ENCODE measurements at regions not wholly inside any gene's neighbourhood (a gene's known extent, or its start where the extent isn't known, plus 50 kb on each side); places are given as distances from the start of the nearest gene placed in this dataset.
"Not testable (repeated sequence)": the region's sequence is repeated elsewhere in the genome, so short reads cannot be mapped to it uniquely, and the experiment has no call there.

- no peak for DNase-seq
Observed at GRCh38 chr3:34394978-34395748, 596.7 kb downstream of the PDCD6IP start.

GRCh38 chr3:34396288-34396687 is 597.9 kb downstream of the PDCD6IP start:
- DNase-seq = peak; percentile 72 to 91 (median 84)

GRCh38 chr3:34396956-34397355 is 598.5 kb downstream of the PDCD6IP start:
- DNase-seq = peak; percentile 17 to 70 (median 56)

- DNase-seq = peak in 2 of 4 experiments; percentile 36 to 39
Observed at GRCh38 chr3:34399401-34399800, 601.0 kb downstream of the PDCD6IP start.

- DNase-seq = no peak
Observed at GRCh38 chr3:34405159-34405558, 606.7 kb downstream of the PDCD6IP start.

- DNase-seq = no peak
Observed at GRCh38 chr3:34407281-34407680, 608.9 kb downstream of the PDCD6IP start.

GRCh38 chr3:34408088-34408487 is 609.7 kb downstream of the PDCD6IP start:
- DNase-seq = no peak

- no peak for DNase-seq
Observed at GRCh38 chr3:34411596-34411995, 613.2 kb downstream of the PDCD6IP start.

GRCh38 chr3:34419801-34420200 is 621.4 kb downstream of the PDCD6IP start:
- no peak for DNase-seq

- no peak for DNase-seq
Observed at GRCh38 chr3:34421762-34422161, 623.3 kb downstream of the PDCD6IP start.

- no peak for DNase-seq
Observed at GRCh38 chr3:34439796-34440195, 641.4 kb downstream of the PDCD6IP start.

- no peak for DNase-seq
Observed at GRCh38 chr3:34444137-34444536, 645.7 kb downstream of the PDCD6IP start.

GRCh38 chr3:34449305-34449704 is 650.9 kb downstream of the PDCD6IP start:
- peak in 1 of 4 experiments; percentile 1 for DNase-seq

GRCh38 chr3:34463414-34463813 is 665.0 kb downstream of the PDCD6IP start:
- no peak for DNase-seq

GRCh38 chr3:34464646-34465045 is 666.2 kb downstream of the PDCD6IP start:
- DNase-seq = no peak

- no peak for DNase-seq
Observed at GRCh38 chr3:34475851-34476250, 677.4 kb downstream of the PDCD6IP start.

- DNase-seq = peak in 2 of 4 experiments; percentile 1
Observed at GRCh38 chr3:34483311-34483887, 685.0 kb downstream of the PDCD6IP start.

GRCh38 chr3:34504366-34504765 is 705.9 kb downstream of the PDCD6IP start:
- DNase-seq = no peak

GRCh38 chr3:34504775-34505174 is 706.3 kb downstream of the PDCD6IP start:
- no peak for DNase-seq

GRCh38 chr3:34508732-34509131 is 710.3 kb downstream of the PDCD6IP start:
- no peak for DNase-seq

GRCh38 chr3:34511891-34512290 is 713.5 kb downstream of the PDCD6IP start:
- DNase-seq = no peak

- not testable (repeated sequence) for DNase-seq
Observed at GRCh38 chr3:34519008-34519407, 720.6 kb downstream of the PDCD6IP start.

GRCh38 chr3:34531156-34531555 is 732.7 kb downstream of the PDCD6IP start:
- no peak for DNase-seq

GRCh38 chr3:34533451-34533850 is 735.0 kb downstream of the PDCD6IP start:
- no peak for DNase-seq
